OCI-LY7 (cell line): ENCODE measurements at regions not wholly inside any gene's neighbourhood (a gene's known extent, or its start where the extent isn't known, plus 50 kb on each side); places are given as distances from the start of the nearest gene placed in this dataset.

Experiments used
- BruUV-seq: library from RNA; stranded (reverse); fragments of 400-500 nt; replicated peaks from 2 replicates; lab custom pipeline; 2021; lab: Mats Ljungman, UMichigan
- CTCF ChIA-PET: fragments of 300-600 bp; sonication (Branson Sonifier 250); formaldehyde crosslinking; loops from one replicate; lab custom pipeline; 2022; ENCODE audit warnings: antibody characterized with exemption; ENCODE audit not compliant: unreplicated experiment; lab: Charles Lee
- POLR2A ChIA-PET: fragments of 300-600 bp; sonication (Branson Sonifier 250); formaldehyde crosslinking; loops from one replicate; lab custom pipeline; 2022; ENCODE audit warnings: antibody characterized with exemption; lab: Charles Lee
- DNase-seq: peaks from one replicate; pipeline ENCODE4 v3.0.0-alpha.2; 2015; ENCODE audit warnings: low spot score
- H2AFZ ChIP-seq: fragments of 200-600 bp; sonication (generic), shearing (Covaris generic); 2 replicates; pipeline ENCODE4 v1.6.1; 2014; ENCODE audit warnings: mild to moderate bottlenecking, antibody characterized with exemption, low read length, moderate library complexity
- H3K27ac ChIP-seq: fragments of 200-600 bp; sonication (generic); 2 replicates; pipeline ENCODE4 v1.5.1; 2014; ENCODE audit warnings: mixed run types, low read depth, mild to moderate bottlenecking, moderate library complexity, low read length, inconsistent platforms; ENCODE audit not compliant: poor library complexity, severe bottlenecking
- H3K36me3 ChIP-seq: fragments of 200-600 bp; sonication (generic); 2 replicates; pipeline ENCODE4 v1.6.1; 2014; ENCODE audit warnings: mild to moderate bottlenecking, antibody characterized with exemption, low read length, moderate library complexity, mixed read lengths; ENCODE audit not compliant: insufficient read depth
- H3K4me1 ChIP-seq: fragments of 200-600 bp; sonication (generic); 2 replicates; pipeline ENCODE4 v1.5.1; 2014; ENCODE audit warnings: mild to moderate bottlenecking, low read length; ENCODE audit not compliant: insufficient read depth, poor library complexity, severe bottlenecking
- H3K4me2 ChIP-seq: fragments of 200-600 bp; sonication (generic); 2 replicates; pipeline ENCODE4 v1.6.1; 2014; ENCODE audit warnings: mild to moderate bottlenecking, low read length
- H3K4me3 ChIP-seq: fragments of 200-600 bp; sonication (generic); 2 replicates; pipeline ENCODE4 v1.5.1; 2014; ENCODE audit warnings: mild to moderate bottlenecking, low read depth, low read length; ENCODE audit not compliant: poor library complexity, severe bottlenecking
- H3K79me2 ChIP-seq: fragments of 200-600 bp; sonication (generic); 2 replicates; pipeline ENCODE4 v1.6.1; 2016; ENCODE audit warnings: low read depth, mild to moderate bottlenecking, low read length, moderate library complexity, mixed read lengths; ENCODE audit not compliant: insufficient read depth
- H3K9me2 ChIP-seq: fragments of 200-600 bp; sonication (generic); 2 replicates; pipeline ENCODE4 v1.6.1; 2016; ENCODE audit warnings: mild to moderate bottlenecking, low read length, mixed read lengths; ENCODE audit not compliant: insufficient read depth
- H3K9me3 ChIP-seq: fragments of 200-600 bp; sonication (generic); 2 replicates; pipeline ENCODE4 v1.6.1; 2014; ENCODE audit warnings: mild to moderate bottlenecking, mixed run types, low read length, mixed read lengths
- H4K20me1 ChIP-seq: fragments of 200-600 bp; sonication (generic); 2 replicates; pipeline ENCODE4 v1.6.1; 2014; ENCODE audit warnings: mild to moderate bottlenecking, antibody characterized with exemption, low read length, moderate library complexity, mixed read lengths; ENCODE audit not compliant: insufficient read depth
- EZH2phosphoT487 ChIP-seq: fragments of 200-600 bp; sonication (generic); IDR thresholded peaks from 2 replicates; pipeline ENCODE4 v1.6.1; 2018; ENCODE audit warnings: low read depth, borderline replicate concordance, mild to moderate bottlenecking, mixed run types, antibody characterized with exemption, low read length, moderate library complexity, mixed read lengths
- intact Hi-C: fragments of 100-400 bp; cut with micrococcal nuclease; formaldehyde crosslinking; loops from one replicate; pipeline ENCODE4 v1.10.0; 2022; ENCODE audit not compliant: unreplicated experiment
- TF ChIP-seq, protein P1 (sequence below): fragments of 200-600 bp; sonication (generic); conservative IDR thresholded peaks from 2 replicates; pipeline ENCODE4 v1.5.1; 2014; ENCODE audit warnings: mild to moderate bottlenecking, antibody characterized with exemption, low read length, moderate library complexity, mixed read lengths

- no peak overlapping the region for H3K4me3 ChIP-seq
- intact Hi-C loops: no loop called here
- no TSS peak for BruUV-seq
- POLR2A ChIA-PET: no interaction called here
- H3K4me2 ChIP-seq: no peak overlapping the region
- H3K9me2 ChIP-seq: no peaks in the 10 kb centered on the region
- no peaks in the 10 kb centered on the region for H4K20me1 ChIP-seq
- no peaks in the 10 kb centered on the region for H3K9me3 ChIP-seq
- no peak for DNase-seq
- CTCF ChIA-PET: no interaction called here
- no peaks in the 10 kb centered on the region for H3K79me2 ChIP-seq
- H2AFZ ChIP-seq: no peak overlapping the region
- no peak overlapping the region for H3K27ac ChIP-seq
- TF ChIP-seq EZH2phosphoT487: no peak
- TF ChIP-seq, protein P1, sequence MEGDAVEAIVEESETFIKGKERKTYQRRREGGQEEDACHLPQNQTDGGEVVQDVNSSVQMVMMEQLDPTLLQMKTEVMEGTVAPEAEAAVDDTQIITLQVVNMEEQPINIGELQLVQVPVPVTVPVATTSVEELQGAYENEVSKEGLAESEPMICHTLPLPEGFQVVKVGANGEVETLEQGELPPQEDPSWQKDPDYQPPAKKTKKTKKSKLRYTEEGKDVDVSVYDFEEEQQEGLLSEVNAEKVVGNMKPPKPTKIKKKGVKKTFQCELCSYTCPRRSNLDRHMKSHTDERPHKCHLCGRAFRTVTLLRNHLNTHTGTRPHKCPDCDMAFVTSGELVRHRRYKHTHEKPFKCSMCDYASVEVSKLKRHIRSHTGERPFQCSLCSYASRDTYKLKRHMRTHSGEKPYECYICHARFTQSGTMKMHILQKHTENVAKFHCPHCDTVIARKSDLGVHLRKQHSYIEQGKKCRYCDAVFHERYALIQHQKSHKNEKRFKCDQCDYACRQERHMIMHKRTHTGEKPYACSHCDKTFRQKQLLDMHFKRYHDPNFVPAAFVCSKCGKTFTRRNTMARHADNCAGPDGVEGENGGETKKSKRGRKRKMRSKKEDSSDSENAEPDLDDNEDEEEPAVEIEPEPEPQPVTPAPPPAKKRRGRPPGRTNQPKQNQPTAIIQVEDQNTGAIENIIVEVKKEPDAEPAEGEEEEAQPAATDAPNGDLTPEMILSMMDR: no peak
- H3K36me3 ChIP-seq: no peaks in the 10 kb centered on the region
- no peaks in the 10 kb centered on the region for H3K4me1 ChIP-seq
Measured at GRCh38 chr3:71854706-71855105, 69.8 kb upstream of the PROK2 start.

DNA sequence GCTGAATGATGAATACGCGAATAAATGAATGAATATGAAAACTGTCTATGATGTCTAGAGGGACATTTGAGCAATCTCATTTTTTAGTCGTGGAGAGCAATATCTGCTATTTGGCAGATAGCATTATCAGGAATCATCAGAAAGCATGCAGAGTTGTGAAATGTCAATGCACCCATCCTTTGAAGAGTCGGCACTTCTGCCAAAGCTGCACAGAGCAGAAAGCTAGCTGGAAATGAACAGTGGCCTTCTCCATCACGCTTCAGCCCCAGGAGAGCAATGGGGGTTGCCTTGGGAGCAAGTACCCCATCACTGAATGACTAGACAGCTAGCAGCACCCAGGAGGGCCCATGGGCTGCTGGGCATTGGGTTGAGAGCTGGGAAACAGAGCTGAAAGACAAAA is 69.1 kb upstream of the PROK2 start:
- Histone ChIP-seq H3K4me1 (no peaks in the 10 kb centered on the region), H3K79me2 (no peaks in the 10 kb centered on the region), H3K4me2 (no peak overlapping the region), H2AFZ (no peak overlapping the region), H3K9me3 (peaks cover 6% of the 10 kb centered on the region; the same call in 1 of the 2 replicates), H3K4me3 (no peak overlapping the region), H4K20me1 (no peaks in the 10 kb centered on the region), H3K9me2 (no peaks in the 10 kb centered on the region), H3K27ac (no peak overlapping the region), H3K36me3 (no peaks in the 10 kb centered on the region)
- TF ChIP-seq, protein P1: no peak
- TF ChIP-seq EZH2phosphoT487: no peak
- intact Hi-C loops: no loop called here
- no peak for DNase-seq
- POLR2A ChIA-PET: no interaction called here
- CTCF ChIA-PET: interaction anchor here (0.6 kb wide), 1 partner anchor 53 kb away, joined by 4 read pairs; no protein-coding TSS in a partner anchor
- BruUV-seq: no TSS peak

DNA sequence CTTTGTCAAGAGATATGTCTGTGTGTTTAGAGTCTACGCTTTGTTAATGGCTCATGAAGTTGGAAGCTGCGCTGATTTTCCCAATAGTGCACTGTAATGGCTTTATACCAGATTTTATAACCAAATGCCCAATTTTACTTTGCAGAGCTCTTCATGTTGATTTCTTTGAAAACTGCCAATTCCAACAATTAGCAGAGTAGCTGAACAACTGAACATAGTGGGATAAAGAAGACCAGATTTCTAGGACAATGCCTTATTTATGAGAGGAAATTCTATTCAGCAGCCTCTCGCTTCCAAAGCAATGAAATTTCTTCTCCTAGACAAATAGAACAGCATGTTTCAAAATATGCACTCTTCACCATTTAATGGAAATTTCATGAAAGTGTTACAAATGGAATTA is 66.9 kb upstream of the PROK2 start:
- H4K20me1 ChIP-seq: no peaks in the 10 kb centered on the region
- no peaks in the 10 kb centered on the region for H3K9me2 ChIP-seq
- no TSS peak for BruUV-seq
- no peak for TF ChIP-seq EZH2phosphoT487
- TF ChIP-seq, protein P1: no peak
- peaks cover 7% of the 10 kb centered on the region; the same call in 1 of the 2 replicates for H3K9me3 ChIP-seq
- ChIA-PET CTCF (no interaction called here), POLR2A (interaction anchor here (0.6 to 0.9 kb wide), 3 partner anchors 60 to 735 kb away, joined by 3 to 4 read pairs (median 3); no protein-coding TSS in a partner anchor)
- no peaks in the 10 kb centered on the region for H3K4me1 ChIP-seq
- intact Hi-C loops: no loop called here
- H3K36me3 ChIP-seq: no peaks in the 10 kb centered on the region
- no peak overlapping the region for H2AFZ ChIP-seq
- no peaks in the 10 kb centered on the region for H3K79me2 ChIP-seq
- no peak overlapping the region for H3K4me3 ChIP-seq
- no peak overlapping the region for H3K4me2 ChIP-seq
- no peak overlapping the region for H3K27ac ChIP-seq
- no peak for DNase-seq
